ENCODE measurements at regions not wholly inside any gene's neighbourhood (a gene's known extent, or its start where the extent isn't known, plus 50 kb on each side); places are given as distances from the start of the nearest gene placed in this dataset.

DNA sequence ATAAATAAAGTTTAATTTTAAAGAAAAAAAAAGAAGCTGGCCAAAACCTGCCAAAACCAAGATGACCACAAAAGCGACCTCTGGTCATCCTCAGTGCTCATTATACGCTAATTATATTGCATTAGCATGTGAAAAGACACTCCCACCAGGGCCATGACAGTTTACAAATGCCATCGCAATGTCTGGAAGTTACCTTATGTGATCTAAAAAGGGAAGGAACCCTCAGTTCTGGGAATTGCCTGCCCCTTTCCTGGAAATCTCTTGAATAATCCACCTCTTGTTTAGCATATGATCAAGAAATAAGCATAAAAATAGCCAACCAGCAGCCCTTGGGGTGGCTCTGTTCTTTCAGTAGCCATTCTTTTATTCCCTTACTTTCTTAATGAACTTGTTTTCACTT, 178.3 kb upstream of the MAP1B start:
- TF ChIP-seq, protein P1, sequence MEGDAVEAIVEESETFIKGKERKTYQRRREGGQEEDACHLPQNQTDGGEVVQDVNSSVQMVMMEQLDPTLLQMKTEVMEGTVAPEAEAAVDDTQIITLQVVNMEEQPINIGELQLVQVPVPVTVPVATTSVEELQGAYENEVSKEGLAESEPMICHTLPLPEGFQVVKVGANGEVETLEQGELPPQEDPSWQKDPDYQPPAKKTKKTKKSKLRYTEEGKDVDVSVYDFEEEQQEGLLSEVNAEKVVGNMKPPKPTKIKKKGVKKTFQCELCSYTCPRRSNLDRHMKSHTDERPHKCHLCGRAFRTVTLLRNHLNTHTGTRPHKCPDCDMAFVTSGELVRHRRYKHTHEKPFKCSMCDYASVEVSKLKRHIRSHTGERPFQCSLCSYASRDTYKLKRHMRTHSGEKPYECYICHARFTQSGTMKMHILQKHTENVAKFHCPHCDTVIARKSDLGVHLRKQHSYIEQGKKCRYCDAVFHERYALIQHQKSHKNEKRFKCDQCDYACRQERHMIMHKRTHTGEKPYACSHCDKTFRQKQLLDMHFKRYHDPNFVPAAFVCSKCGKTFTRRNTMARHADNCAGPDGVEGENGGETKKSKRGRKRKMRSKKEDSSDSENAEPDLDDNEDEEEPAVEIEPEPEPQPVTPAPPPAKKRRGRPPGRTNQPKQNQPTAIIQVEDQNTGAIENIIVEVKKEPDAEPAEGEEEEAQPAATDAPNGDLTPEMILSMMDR (IDR thresholded peaks at IDR 0.05), result no peak
- no peak for TF ChIP-seq POLR2A (IDR thresholded peaks at IDR 0.05)
